Activated CD4-positive, alpha-beta T cell treated with anti-CD3 and anti-CD28 coated beads, Interleukin-2, amount 10 ng/mL, durations not matched to agents 24 days and 14 days (primary cell): ENCODE measurements at regions not wholly inside any gene's neighbourhood (a gene's known extent, or its start where the extent isn't known, plus 50 kb on each side); places are given as distances from the start of the nearest gene placed in this dataset.

Experiments
- DNase-seq: peaks from one replicate; pipeline ENCODE4 v3.0.0; 2022
- H3K27ac Mint-ChIP-seq: one replicate; pipeline ENCODE4 v1.8.0; 2022; ENCODE audit warnings: mild to moderate bottlenecking, mixed read lengths
- H3K27me3 Mint-ChIP-seq: one replicate; pipeline ENCODE4 v1.8.0; 2022; ENCODE audit warnings: mixed read lengths
- H3K36me3 Mint-ChIP-seq: one replicate; pipeline ENCODE4 v1.8.0; 2022; ENCODE audit warnings: low read depth, mild to moderate bottlenecking, mixed read lengths
- H3K4me1 Mint-ChIP-seq: one replicate; pipeline ENCODE4 v1.8.0; 2021; ENCODE audit warnings: mixed read lengths
- H3K4me3 Mint-ChIP-seq: one replicate; pipeline ENCODE4 v1.8.0; 2022; ENCODE audit warnings: mild to moderate bottlenecking, moderate library complexity, mixed read lengths
- H3K9me3 Mint-ChIP-seq: one replicate; pipeline ENCODE4 v1.8.0; 2021; ENCODE audit warnings: mixed read lengths
- intact Hi-C: fragments of 100-400 bp; cut with micrococcal nuclease; formaldehyde crosslinking; loops from one replicate; pipeline ENCODE4 v1.15.1; 2023

DNA sequence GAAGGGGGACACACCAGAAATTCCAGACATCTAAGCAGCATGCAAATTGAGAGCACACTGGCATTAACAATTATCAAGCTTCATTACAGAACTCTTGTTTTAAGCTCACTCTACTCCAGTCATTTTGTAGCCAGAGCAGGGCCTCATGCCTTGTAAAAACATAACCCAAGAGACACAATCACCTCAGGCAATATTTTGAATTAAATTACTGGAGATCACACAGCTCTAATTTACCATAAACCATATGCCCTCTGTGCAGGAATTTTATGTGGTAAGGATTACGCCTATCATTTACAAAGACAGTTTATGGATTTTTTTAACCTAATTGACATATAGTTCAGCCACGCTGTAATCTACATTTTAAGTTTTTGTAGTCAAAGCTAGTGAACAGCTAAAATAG is 414.1 kb upstream of the DDI1 start:
- Mint-ChIP-seq H3K27me3 (no peaks in the 10 kb centered on the region), H3K4me1 (no peaks in the 10 kb centered on the region), H3K9me3 (no peaks in the 10 kb centered on the region), H3K4me3 (no peak overlapping the region), H3K36me3 (no peaks in the 10 kb centered on the region), H3K27ac (no peak overlapping the region)
- no peak for DNase-seq
- intact Hi-C loops: no loop called here

DNA sequence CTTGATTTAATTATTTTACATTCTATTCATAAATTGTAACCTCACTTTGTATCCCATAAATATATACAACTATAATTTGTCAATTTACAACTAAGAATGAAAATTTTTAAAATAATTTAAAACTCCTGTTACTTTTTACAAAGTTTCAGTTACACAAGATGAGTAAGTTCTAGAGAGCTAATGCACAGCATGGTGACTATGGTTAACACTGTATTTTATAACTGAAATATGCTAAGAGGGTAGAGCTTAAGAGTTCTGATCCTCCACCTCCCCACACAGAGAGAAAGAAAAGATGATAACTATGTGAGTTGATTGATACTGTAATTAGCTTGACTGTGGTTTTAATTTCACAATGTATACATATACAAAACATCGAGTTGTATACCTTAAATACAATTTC is 412.5 kb upstream of the DDI1 start:
- H3K27ac Mint-ChIP-seq: no peak overlapping the region
- no peak for DNase-seq
- no peaks in the 10 kb centered on the region for H3K4me1 Mint-ChIP-seq
- H3K9me3 Mint-ChIP-seq: no peaks in the 10 kb centered on the region
- H3K36me3 Mint-ChIP-seq: no peaks in the 10 kb centered on the region
- no peak overlapping the region for H3K4me3 Mint-ChIP-seq
- intact Hi-C loops: no loop called here
- H3K27me3 Mint-ChIP-seq: no peaks in the 10 kb centered on the region

DNA sequence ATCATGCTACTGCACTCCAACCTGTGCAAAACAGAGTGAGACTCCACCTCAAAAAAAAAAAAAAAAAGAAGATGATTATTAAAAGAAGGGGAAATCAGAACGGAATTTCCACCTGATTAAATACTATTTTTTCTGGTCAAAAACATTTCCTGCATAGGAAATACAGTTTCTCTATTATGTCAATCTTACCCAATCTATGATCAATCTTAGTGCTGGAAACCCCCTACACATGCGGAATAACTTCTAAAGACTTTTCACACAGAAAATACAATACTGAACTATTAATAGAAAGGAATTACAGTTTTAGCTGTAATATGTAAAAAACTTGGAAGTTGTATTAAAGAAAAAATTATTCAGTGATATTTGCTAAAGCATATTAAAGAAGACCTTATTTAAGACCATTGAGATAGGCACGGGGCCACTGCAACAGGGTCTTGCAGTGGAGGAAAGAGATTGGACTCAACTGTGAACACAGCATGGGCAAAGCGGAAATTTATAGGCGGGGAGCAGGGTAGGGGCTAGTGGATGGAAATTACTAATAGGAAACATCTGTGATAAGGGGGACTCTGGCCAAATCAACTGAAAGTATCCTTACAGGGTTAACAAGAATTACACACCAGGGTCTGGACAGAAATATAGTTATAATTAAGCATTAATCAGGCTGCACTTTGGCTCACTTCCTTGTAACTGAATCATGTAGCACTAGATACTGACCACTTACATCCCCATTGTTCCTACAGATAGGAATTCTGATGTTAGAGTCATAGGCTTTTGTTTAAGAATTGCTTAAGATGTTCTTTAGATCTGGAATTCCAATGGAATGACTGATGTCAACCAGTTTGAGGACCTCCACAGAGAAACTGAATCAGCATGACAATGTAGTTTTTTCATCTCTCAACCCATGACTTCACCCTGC is 411.5 kb upstream of the DDI1 start:
- H3K4me1 Mint-ChIP-seq: no peaks in the 10 kb centered on the region

GRCh38 chr11:103625624-103625965 is 410.8 kb upstream of the DDI1 start:
- no peaks in the 10 kb centered on the region for H3K4me1 Mint-ChIP-seq
- no peak for DNase-seq
- intact Hi-C loops: no loop called here
- no peaks in the 10 kb centered on the region for H3K36me3 Mint-ChIP-seq
- no peaks in the 10 kb centered on the region for H3K9me3 Mint-ChIP-seq
- H3K4me3 Mint-ChIP-seq: no peak overlapping the region
- H3K27me3 Mint-ChIP-seq: peaks cover 1% of the 10 kb centered on the region
- H3K27ac Mint-ChIP-seq: no peak overlapping the region

More for the DNA sequence above, 411.5 kb upstream of the DDI1 start:
- no peak overlapping the region for H3K27ac Mint-ChIP-seq
- H3K4me3 Mint-ChIP-seq: no peak overlapping the region
- no peaks in the 10 kb centered on the region for H3K9me3 Mint-ChIP-seq
- intact Hi-C loops: no loop called here
- no peaks in the 10 kb centered on the region for H3K27me3 Mint-ChIP-seq
- no peaks in the 10 kb centered on the region for H3K36me3 Mint-ChIP-seq
- no peak for DNase-seq

DNA sequence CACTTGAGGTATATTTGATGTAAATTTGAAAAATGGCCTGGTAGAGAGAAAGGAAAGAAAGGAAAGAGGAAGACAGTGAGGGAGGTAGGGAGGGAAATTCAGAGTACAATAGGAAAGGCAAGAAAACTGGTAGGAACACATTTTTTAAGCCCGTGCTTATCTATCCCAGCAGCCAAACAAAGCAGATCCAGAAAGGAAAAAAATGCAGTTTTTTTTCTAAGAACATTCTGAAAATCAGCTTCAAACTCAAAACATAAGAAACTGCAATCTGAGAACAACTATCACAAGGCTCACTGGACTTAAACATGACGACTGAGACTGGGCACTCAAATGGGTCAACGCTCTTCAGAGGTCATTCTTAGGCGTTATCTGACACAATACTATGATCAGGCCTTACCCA is 408.3 kb upstream of the DDI1 start:
- Mint-ChIP-seq H3K27me3 (peaks cover 1% of the 10 kb centered on the region), H3K9me3 (no peaks in the 10 kb centered on the region), H3K4me1 (no peaks in the 10 kb centered on the region), H3K27ac (no peak overlapping the region), H3K4me3 (no peak overlapping the region), H3K36me3 (no peaks in the 10 kb centered on the region)
- DNase-seq: no peak
- intact Hi-C loops: no loop called here

GRCh38 chr11:103631841-103632240 is 404.6 kb upstream of the DDI1 start:
- intact Hi-C loops: no loop called here
- Mint-ChIP-seq H3K27me3 (peaks cover 1% of the 10 kb centered on the region), H3K27ac (no peak overlapping the region), H3K9me3 (no peaks in the 10 kb centered on the region), H3K4me3 (no peak overlapping the region), H3K4me1 (no peaks in the 10 kb centered on the region), H3K36me3 (no peaks in the 10 kb centered on the region)
- no peak for DNase-seq

- Mint-ChIP-seq H3K36me3 (no peaks in the 10 kb centered on the region), H3K9me3 (no peaks in the 10 kb centered on the region)
- intact Hi-C loops: no loop called here
These were observed 403.2 kb upstream of the DDI1 start for GRCh38 chr11:103633068-103633788.

DNA sequence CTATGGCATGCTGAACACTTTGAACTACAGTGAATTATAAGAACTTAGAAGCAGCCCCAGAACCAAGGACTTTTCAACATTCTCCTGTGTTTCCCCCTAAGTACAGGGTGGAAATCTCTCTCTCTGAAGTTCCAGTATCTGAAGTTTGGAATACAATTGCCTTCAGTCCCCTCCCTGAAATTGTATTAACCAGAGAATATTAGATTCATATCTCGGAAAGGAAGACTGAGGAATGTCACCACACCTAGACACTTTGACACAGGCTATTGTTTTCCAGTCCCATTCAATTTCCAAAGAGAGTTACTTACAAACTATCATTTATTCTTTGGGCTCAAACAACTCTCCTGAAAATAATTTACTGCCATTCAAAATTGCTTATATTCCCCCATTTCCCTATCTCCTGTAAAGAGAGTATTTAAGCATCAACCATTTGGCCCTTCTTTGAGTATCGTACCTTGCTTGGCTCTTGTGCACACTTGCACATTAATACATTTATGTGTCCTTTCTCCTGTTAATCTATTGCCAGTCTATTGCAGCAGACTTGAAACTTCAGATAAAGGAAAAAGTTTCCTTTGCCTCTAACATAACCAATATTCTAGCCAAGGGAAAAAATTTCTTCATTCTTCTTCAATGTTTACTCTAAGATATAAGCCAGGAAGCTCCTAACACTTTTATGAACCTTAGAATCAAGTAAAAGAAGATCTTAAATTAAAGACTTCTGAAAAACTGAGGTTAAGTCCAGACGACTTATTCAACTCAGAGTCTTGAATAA is 402.4 kb upstream of the DDI1 start:
- Mint-ChIP-seq H3K4me1 (no peaks in the 10 kb centered on the region), H3K4me3 (no peak overlapping the region), H3K27ac (no peak overlapping the region), H3K27me3 (peaks cover 1% of the 10 kb centered on the region), H3K36me3 (no peaks in the 10 kb centered on the region), H3K9me3 (no peaks in the 10 kb centered on the region)
- intact Hi-C loops: no loop called here
- DNase-seq: no peak

More at GRCh38 chr11:103633068-103633788, 403.2 kb upstream of the DDI1 start:
- DNase-seq: no peak
- H3K4me3 Mint-ChIP-seq: no peak overlapping the region
- H3K4me1 Mint-ChIP-seq: no peaks in the 10 kb centered on the region
- no peak overlapping the region for H3K27ac Mint-ChIP-seq
- H3K27me3 Mint-ChIP-seq: peaks cover 1% of the 10 kb centered on the region

DNA sequence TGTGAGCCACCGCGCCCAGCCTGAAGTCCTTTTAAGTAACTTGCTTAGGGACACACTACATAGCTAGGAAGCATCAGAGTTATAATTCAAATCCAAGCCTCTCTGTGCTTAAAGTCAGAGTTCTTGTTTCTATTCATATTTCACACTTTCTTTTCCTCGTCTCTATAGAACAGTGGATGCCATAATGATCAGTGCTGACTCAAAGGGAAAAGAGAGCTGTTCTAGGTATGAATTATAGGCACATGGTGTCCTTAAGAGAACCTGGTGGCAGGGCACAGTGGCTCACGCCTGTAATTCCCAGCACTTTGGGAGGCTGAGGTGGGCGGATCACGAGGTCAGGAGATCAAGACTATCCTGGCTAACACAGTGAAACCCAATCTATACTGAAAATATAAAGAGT is 400.2 kb upstream of the DDI1 start:
- no peaks in the 10 kb centered on the region for H3K4me1 Mint-ChIP-seq
- H3K9me3 Mint-ChIP-seq: no peaks in the 10 kb centered on the region
- H3K27me3 Mint-ChIP-seq: no peaks in the 10 kb centered on the region
- no peaks in the 10 kb centered on the region for H3K36me3 Mint-ChIP-seq
- intact Hi-C loops: no loop called here
- no peak for DNase-seq
- no peak overlapping the region for H3K27ac Mint-ChIP-seq
- H3K4me3 Mint-ChIP-seq: no peak overlapping the region

GRCh38 chr11:103637295-103637694 is 399.1 kb upstream of the DDI1 start:
- no peak for DNase-seq
- H3K4me3 Mint-ChIP-seq: no peak overlapping the region
- no peaks in the 10 kb centered on the region for H3K9me3 Mint-ChIP-seq
- H3K27me3 Mint-ChIP-seq: no peaks in the 10 kb centered on the region
- no peaks in the 10 kb centered on the region for H3K4me1 Mint-ChIP-seq
- H3K27ac Mint-ChIP-seq: no peak overlapping the region
- intact Hi-C loops: no loop called here
- H3K36me3 Mint-ChIP-seq: no peaks in the 10 kb centered on the region

GRCh38 chr11:103637831-103638230 is 398.6 kb upstream of the DDI1 start:
- no peak overlapping the region for H3K4me3 Mint-ChIP-seq
- DNase-seq: no peak
- H3K4me1 Mint-ChIP-seq: no peaks in the 10 kb centered on the region
- H3K9me3 Mint-ChIP-seq: no peaks in the 10 kb centered on the region
- intact Hi-C loops: no loop called here
- H3K36me3 Mint-ChIP-seq: no peaks in the 10 kb centered on the region
- H3K27me3 Mint-ChIP-seq: no peaks in the 10 kb centered on the region
- H3K27ac Mint-ChIP-seq: no peak overlapping the region

DNA sequence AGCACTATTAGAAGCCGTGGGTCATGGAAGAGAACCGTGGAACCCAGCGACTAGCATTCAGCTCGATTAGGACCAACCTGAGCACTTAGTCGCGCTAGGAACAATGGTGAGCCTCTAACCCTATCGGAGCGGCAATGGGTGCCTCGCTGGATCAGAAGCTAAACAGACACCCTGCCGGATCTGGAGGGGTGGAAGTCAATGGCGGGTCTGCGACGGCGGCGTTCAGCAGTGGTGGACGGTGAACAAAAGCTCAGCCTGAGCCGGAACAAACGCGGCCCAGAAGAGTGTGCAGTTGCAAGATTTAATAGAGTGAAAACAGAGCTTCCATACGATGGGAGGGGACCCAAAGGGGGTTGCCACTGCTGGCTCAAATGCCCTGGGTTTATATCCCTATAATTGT is 391.8 kb upstream of the DDI1 start:
- H3K4me3 Mint-ChIP-seq: no peak overlapping the region
- no peak for DNase-seq
- H3K4me1 Mint-ChIP-seq: no peaks in the 10 kb centered on the region
- H3K9me3 Mint-ChIP-seq: no peaks in the 10 kb centered on the region
- H3K36me3 Mint-ChIP-seq: no peaks in the 10 kb centered on the region
- H3K27ac Mint-ChIP-seq: no peak overlapping the region
- no peaks in the 10 kb centered on the region for H3K27me3 Mint-ChIP-seq
- intact Hi-C loops: no loop called here

- no peaks in the 10 kb centered on the region for H3K36me3 Mint-ChIP-seq
- no peak overlapping the region for H3K4me3 Mint-ChIP-seq
- no peaks in the 10 kb centered on the region for H3K27me3 Mint-ChIP-seq
- peaks cover 8% of the 10 kb centered on the region for H3K9me3 Mint-ChIP-seq
- no peak for DNase-seq
- H3K4me1 Mint-ChIP-seq: no peaks in the 10 kb centered on the region
- no peak overlapping the region for H3K27ac Mint-ChIP-seq
- intact Hi-C loops: no loop called here
These were observed 388.4 kb upstream of the DDI1 start for GRCh38 chr11:103648054-103648453.
